ENCODE measurements at regions not wholly inside any gene's neighbourhood (a gene's known extent, or its start where the extent isn't known, plus 50 kb on each side); places are given as distances from the start of the nearest gene placed in this dataset.
"Not testable (repeated sequence)": the region's sequence is repeated elsewhere in the genome, so short reads cannot be mapped to it uniquely, and the experiment has no call there.

DNA sequence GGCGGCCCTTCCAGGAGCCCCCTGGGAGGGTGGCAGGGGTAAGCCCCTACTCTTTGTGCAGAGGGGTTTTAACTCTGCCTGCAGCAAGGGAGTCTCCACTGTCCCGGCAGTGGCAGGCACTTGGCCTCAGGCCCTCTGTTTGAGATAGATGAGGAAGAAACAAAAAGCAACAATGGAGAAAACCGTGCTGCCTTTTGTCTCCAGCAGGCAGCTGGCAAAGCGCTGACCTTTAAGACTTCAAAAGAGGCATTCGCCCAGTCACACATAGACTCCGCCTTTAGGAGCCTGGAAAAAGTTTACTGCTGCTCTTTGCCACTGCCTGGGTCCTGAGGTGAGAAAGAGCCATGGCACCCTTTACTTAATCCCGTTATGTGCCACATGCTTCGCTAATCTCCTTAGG is 158.2 kb upstream of the NTF3 start:
- no peaks in the 10 kb centered on the region for H3K4me1 ChIP-seq (ENCODE audit: low read depth, poor library complexity, severe bottlenecking)
- H3K79me2 ChIP-seq (ENCODE audit: insufficient read depth, low read depth): no peaks in the 10 kb centered on the region
- H3K4me2 ChIP-seq: no peak overlapping the region
- TF ChIP-seq, protein P1, sequence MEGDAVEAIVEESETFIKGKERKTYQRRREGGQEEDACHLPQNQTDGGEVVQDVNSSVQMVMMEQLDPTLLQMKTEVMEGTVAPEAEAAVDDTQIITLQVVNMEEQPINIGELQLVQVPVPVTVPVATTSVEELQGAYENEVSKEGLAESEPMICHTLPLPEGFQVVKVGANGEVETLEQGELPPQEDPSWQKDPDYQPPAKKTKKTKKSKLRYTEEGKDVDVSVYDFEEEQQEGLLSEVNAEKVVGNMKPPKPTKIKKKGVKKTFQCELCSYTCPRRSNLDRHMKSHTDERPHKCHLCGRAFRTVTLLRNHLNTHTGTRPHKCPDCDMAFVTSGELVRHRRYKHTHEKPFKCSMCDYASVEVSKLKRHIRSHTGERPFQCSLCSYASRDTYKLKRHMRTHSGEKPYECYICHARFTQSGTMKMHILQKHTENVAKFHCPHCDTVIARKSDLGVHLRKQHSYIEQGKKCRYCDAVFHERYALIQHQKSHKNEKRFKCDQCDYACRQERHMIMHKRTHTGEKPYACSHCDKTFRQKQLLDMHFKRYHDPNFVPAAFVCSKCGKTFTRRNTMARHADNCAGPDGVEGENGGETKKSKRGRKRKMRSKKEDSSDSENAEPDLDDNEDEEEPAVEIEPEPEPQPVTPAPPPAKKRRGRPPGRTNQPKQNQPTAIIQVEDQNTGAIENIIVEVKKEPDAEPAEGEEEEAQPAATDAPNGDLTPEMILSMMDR (conservative IDR thresholded peaks at IDR 0.05; ENCODE audit: low read depth, low read length): no peak
- H3K27ac ChIP-seq: no peak overlapping the region
- H3K9ac ChIP-seq: no peak overlapping the region
- no peak overlapping the region for H3K4me3 ChIP-seq (IDR thresholded peaks at IDR 0.05; ENCODE audit: insufficient read depth, low read depth, low read length)
- H3K27me3 ChIP-seq (ENCODE audit: insufficient read depth, low read depth): no peaks in the 10 kb centered on the region
- H4K20me1 ChIP-seq (ENCODE audit: insufficient read depth): no peaks in the 10 kb centered on the region
- no peaks in the 10 kb centered on the region for H3K36me3 ChIP-seq (ENCODE audit: insufficient read depth)
- no peak overlapping the region for H2AFZ ChIP-seq (ENCODE audit: low read depth)

DNA sequence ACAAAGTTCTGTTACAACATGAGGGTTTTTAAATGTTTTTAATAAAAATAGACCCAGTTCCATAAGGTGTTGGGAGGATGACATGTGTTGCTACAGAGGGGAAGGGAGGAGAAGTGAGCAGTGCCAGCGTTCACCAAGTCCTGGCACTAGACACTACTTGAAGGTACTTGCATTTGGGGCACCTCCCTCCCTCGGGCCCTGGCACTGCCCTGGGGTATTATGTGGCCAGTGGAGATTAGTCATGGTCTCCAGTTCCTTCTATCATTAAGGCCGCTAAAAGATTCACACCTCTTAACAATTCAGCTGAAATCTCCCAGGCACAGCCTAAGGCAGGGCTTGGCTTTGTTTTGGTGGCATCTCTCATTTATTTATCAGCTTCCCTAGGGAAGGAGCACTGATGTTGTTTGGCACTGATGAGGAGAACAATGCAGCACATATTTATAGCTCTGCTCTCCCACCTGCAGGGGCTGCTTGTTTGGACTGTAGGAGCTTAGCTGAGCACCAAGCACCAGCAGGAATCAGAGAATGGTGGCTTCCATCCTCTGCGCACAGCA is 155.5 kb upstream of the NTF3 start:
- H3K79me2 ChIP-seq (ENCODE audit: insufficient read depth, low read depth): no peaks in the 10 kb centered on the region
- no peaks in the 10 kb centered on the region for H3K36me3 ChIP-seq (ENCODE audit: insufficient read depth)
- no peak overlapping the region for H3K4me3 ChIP-seq (IDR thresholded peaks at IDR 0.05; ENCODE audit: insufficient read depth, low read depth, low read length)
- H3K4me2 ChIP-seq: no peak overlapping the region
- H3K27ac ChIP-seq: no peak overlapping the region
- no peak overlapping the region for H2AFZ ChIP-seq (ENCODE audit: low read depth)
- no peaks in the 10 kb centered on the region for H4K20me1 ChIP-seq (ENCODE audit: insufficient read depth)
- no peaks in the 10 kb centered on the region for H3K4me1 ChIP-seq (ENCODE audit: low read depth, poor library complexity, severe bottlenecking)
- no peak overlapping the region for H3K9ac ChIP-seq
- H3K27me3 ChIP-seq (ENCODE audit: insufficient read depth, low read depth): no peaks in the 10 kb centered on the region
- TF ChIP-seq, protein P1 (conservative IDR thresholded peaks at IDR 0.05; ENCODE audit: low read depth, low read length): no peak

DNA sequence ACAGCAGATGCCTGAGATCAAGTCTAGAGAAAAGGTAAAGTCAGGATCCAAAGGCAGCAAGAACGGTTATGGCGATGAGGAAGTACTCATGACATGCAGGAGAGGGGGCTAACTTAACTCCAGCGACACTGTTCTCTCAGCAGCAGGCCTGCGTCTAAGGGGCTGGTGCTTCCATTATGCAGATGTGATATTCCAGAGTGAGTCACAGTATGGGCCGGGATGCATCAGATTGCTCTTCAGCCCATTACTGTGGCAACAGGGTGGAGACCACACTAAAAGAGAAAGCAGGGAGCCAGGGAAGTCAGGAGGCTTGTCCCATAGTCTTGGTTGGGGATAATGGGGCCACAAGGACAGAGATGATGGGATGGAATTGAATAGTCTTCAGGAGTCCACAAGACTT is 151.8 kb upstream of the NTF3 start:
- TF ChIP-seq, protein P1 (conservative IDR thresholded peaks at IDR 0.05; ENCODE audit: low read depth, low read length): no peak
- Histone ChIP-seq H3K4me3 (IDR thresholded peaks at IDR 0.05; ENCODE audit: insufficient read depth, low read depth, low read length) (no peak overlapping the region), H3K4me1 (ENCODE audit: low read depth, poor library complexity, severe bottlenecking) (no peaks in the 10 kb centered on the region), H3K9ac (no peak overlapping the region), H3K79me2 (ENCODE audit: insufficient read depth, low read depth) (no peaks in the 10 kb centered on the region), H3K27ac (no peak overlapping the region), H4K20me1 (ENCODE audit: insufficient read depth) (no peaks in the 10 kb centered on the region), H2AFZ (ENCODE audit: low read depth) (no peak overlapping the region), H3K4me2 (no peak overlapping the region), H3K27me3 (ENCODE audit: insufficient read depth, low read depth) (no peaks in the 10 kb centered on the region), H3K36me3 (ENCODE audit: insufficient read depth) (no peaks in the 10 kb centered on the region)

DNA sequence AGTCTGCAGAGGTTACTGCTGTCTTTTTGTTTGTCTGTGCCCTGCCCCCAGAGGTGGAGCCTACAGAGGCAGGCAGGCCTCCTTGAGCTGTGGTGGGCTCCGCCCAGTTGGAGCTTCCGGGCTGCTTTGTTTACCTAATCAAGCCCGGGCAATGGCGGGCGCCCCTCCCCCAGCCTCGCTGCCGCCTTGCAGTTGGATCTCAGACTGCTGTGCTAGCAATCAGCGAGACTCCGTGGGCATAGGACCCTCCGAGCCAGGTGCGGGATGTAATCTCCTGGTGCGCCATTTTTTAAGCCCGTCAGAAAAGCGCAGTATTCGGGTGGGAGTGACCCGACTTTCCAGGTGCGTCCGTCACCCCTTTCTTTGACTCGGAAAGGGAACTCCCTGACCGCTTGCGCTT is 141.5 kb upstream of the NTF3 start:
- not testable (repeated sequence) for H3K4me1 ChIP-seq (ENCODE audit: low read depth, poor library complexity, severe bottlenecking); H3K4me2 ChIP-seq; H3K9ac ChIP-seq; H3K79me2 ChIP-seq (ENCODE audit: insufficient read depth, low read depth); H3K36me3 ChIP-seq (ENCODE audit: insufficient read depth); H3K4me3 ChIP-seq (IDR thresholded peaks at IDR 0.05; ENCODE audit: insufficient read depth, low read depth, low read length); H4K20me1 ChIP-seq (ENCODE audit: insufficient read depth); H3K27me3 ChIP-seq (ENCODE audit: insufficient read depth, low read depth); H2AFZ ChIP-seq (ENCODE audit: low read depth); H3K27ac ChIP-seq

DNA sequence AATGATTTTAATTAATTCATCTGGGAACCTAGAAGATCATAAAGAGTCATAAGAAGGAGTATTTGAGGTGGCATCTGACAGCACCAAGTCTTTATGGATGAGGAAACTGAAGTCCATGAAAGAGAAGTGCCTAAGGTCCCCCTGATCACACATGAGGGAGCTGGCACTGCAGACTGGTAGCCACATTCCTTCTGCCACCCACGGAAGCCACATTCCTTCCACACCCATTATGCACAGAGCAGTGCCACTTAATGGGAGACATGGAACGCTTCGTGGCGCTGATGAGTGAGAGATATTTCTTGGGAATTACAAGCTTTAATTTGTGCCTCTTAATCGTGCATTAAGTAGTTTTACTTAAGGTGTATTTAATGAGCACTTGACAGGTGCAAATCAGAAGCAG is 139.3 kb upstream of the NTF3 start:
- no peaks in the 10 kb centered on the region for H3K4me1 ChIP-seq (ENCODE audit: low read depth, poor library complexity, severe bottlenecking)
- H3K27ac ChIP-seq: no peak overlapping the region
- no peak overlapping the region for H3K4me3 ChIP-seq (IDR thresholded peaks at IDR 0.05; ENCODE audit: insufficient read depth, low read depth, low read length)
- H2AFZ ChIP-seq (ENCODE audit: low read depth): no peak overlapping the region
- H4K20me1 ChIP-seq (ENCODE audit: insufficient read depth): no peaks in the 10 kb centered on the region
- no peak overlapping the region for H3K4me2 ChIP-seq
- H3K9ac ChIP-seq: no peak overlapping the region
- TF ChIP-seq, protein P1 (conservative IDR thresholded peaks at IDR 0.05; ENCODE audit: low read depth, low read length): no peak
- H3K27me3 ChIP-seq (ENCODE audit: insufficient read depth, low read depth): no peaks in the 10 kb centered on the region
- no peaks in the 10 kb centered on the region for H3K79me2 ChIP-seq (ENCODE audit: insufficient read depth, low read depth)
- H3K36me3 ChIP-seq (ENCODE audit: insufficient read depth): no peaks in the 10 kb centered on the region
